Karpas-422 (cell line): ENCODE measurements at regions not wholly inside any gene's neighbourhood (a gene's known extent, or its start where the extent isn't known, plus 50 kb on each side); places are given as distances from the start of the nearest gene placed in this dataset.

Experiments
- DNase-seq: peaks from one replicate; pipeline ENCODE4 v3.0.0-alpha.2; 2015
- H2AFZ ChIP-seq: fragments of 200-600 bp; sonication (generic); 2 replicates; pipeline ENCODE4 v1.6.1; 2014; ENCODE audit warnings: antibody characterized with exemption, low read length, mixed read lengths
- H3K27ac ChIP-seq: fragments of 200-600 bp; sonication (generic); 2 replicates; pipeline ENCODE4 v1.5.1; 2014; ENCODE audit warnings: mild to moderate bottlenecking, low read length, moderate library complexity
- H3K27me3 ChIP-seq: fragments of 200-600 bp; sonication (generic); 2 replicates; pipeline ENCODE4 v1.6.1; 2014; ENCODE audit warnings: low read length, mixed read lengths
- H3K36me3 ChIP-seq: fragments of 200-600 bp; sonication (generic); 2 replicates; pipeline ENCODE4 v1.6.1; 2014; ENCODE audit warnings: low read length, mixed read lengths; ENCODE audit not compliant: insufficient read depth
- H3K4me1 ChIP-seq: fragments of 200-600 bp; sonication (generic); 2 replicates; pipeline ENCODE4 v1.6.1; 2014; ENCODE audit warnings: mild to moderate bottlenecking, low read length, mixed read lengths
- H3K4me2 ChIP-seq: fragments of 200-600 bp; sonication (generic); 2 replicates; pipeline ENCODE4 v1.6.1; 2014; ENCODE audit warnings: low read length, low read depth, mild to moderate bottlenecking; ENCODE audit not compliant: poor library complexity, severe bottlenecking
- H3K4me3 ChIP-seq: fragments of 200-600 bp; sonication (generic); 2 replicates; pipeline ENCODE4 v1.5.1; 2014; ENCODE audit warnings: mild to moderate bottlenecking, antibody characterized with exemption, low read length, mixed read lengths
- H3K79me2 ChIP-seq: fragments of 200-600 bp; sonication (generic); 2 replicates; pipeline ENCODE4 v1.6.1; 2014; ENCODE audit warnings: mild to moderate bottlenecking, low read length, mixed read lengths
- H3K9ac ChIP-seq: fragments of 200-600 bp; sonication (generic); 2 replicates; pipeline ENCODE4 v1.6.0; 2014; ENCODE audit warnings: low read length
- H3K9me2 ChIP-seq: fragments of 200-600 bp; sonication (generic), shearing (Covaris generic); replicated peaks from 2 replicates; pipeline ENCODE4 v1.6.0; 2014; ENCODE audit warnings: mild to moderate bottlenecking, low read length, moderate library complexity; ENCODE audit not compliant: insufficient read depth
- H3K9me3 ChIP-seq: fragments of 300-700, 200-600 bp; sonication (generic); 2 replicates; pipeline ENCODE4 v1.6.1; 2014; ENCODE audit warnings: low read length, mixed read lengths
- H4K20me1 ChIP-seq: fragments of 200-600 bp; sonication (generic); 2 replicates; pipeline ENCODE4 v1.6.1; 2014; ENCODE audit warnings: mild to moderate bottlenecking, antibody characterized with exemption, low read length, low read depth; ENCODE audit not compliant: insufficient read depth

GRCh38 chr16:79772784-79773183 is 172.2 kb upstream of the MAF start:
- Histone ChIP-seq H3K4me3 (no peak overlapping the region), H3K27ac (no peak overlapping the region), H3K36me3 (no peaks in the 10 kb centered on the region), H3K4me1 (no peaks in the 10 kb centered on the region), H3K9ac (no peak overlapping the region), H3K4me2 (no peak overlapping the region), H3K9me3 (no peaks in the 10 kb centered on the region), H4K20me1 (no peaks in the 10 kb centered on the region), H3K79me2 (no peaks in the 10 kb centered on the region), H3K27me3 (no peaks in the 10 kb centered on the region), H2AFZ (no peak overlapping the region), H3K9me2 (no peaks in the 10 kb centered on the region)
- no peak for DNase-seq

GRCh38 chr16:79772048-79772447 is 171.5 kb upstream of the MAF start:
- H3K79me2 ChIP-seq = no peaks in the 10 kb centered on the region
- DNase-seq = no peak
- H3K9me2 ChIP-seq = no peaks in the 10 kb centered on the region
- H3K4me1 ChIP-seq = no peaks in the 10 kb centered on the region
- H3K4me3 ChIP-seq = no peak overlapping the region
- H3K36me3 ChIP-seq = no peaks in the 10 kb centered on the region
- H3K4me2 ChIP-seq = no peak overlapping the region
- H3K9me3 ChIP-seq = no peaks in the 10 kb centered on the region
- no peak overlapping the region for H3K9ac ChIP-seq
- H3K27me3 ChIP-seq = no peaks in the 10 kb centered on the region
- no peak overlapping the region for H3K27ac ChIP-seq
- H4K20me1 ChIP-seq = no peaks in the 10 kb centered on the region
- no peak overlapping the region for H2AFZ ChIP-seq

DNA sequence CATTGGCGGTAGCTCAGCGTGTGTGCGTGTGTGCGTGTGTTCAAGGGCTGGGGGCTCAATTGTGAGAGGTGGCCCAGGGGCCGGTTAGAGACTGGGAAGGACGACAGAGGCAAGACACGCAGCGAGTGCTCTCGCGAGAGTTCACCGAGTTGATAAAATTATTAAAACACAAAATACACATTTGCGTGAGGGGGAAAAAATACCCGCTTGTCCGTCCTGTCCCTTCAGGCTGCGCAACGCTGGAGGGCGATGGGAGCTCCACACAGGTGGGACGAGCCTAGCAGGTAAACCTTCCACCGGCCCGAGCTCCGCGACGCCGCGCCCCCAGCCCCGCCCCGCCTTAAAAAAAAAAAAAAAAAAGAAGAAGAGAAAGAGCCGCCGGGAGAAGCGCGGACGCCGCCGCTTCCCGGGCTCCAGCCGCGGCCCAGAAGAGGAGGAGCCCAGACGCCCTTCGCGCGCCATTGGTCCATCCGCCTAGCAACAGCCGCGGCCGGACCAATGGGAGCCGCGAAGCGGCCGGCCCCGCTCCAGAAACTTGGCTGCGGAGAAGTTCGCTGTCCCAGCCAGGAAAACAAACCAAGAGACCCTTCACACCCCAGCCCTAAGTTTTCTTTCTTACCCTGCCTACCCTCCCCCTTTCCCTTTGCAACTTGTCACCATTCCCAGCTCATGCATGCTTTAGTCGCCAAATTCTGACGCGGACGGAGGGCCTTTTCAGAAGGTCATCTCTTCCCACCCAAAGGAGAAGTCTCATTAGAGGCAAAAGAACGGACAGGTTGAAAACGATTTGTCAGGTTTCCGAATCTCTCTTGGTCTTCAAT is 169.9 kb upstream of the MAF start:
- no peak for DNase-seq
- H3K4me1 ChIP-seq = no peaks in the 10 kb centered on the region
- H3K4me3 ChIP-seq = no peak overlapping the region
- no peak overlapping the region for H3K27ac ChIP-seq
- no peaks in the 10 kb centered on the region for H3K27me3 ChIP-seq
- no peaks in the 10 kb centered on the region for H3K9me3 ChIP-seq
- H2AFZ ChIP-seq = no peak overlapping the region
- no peaks in the 10 kb centered on the region for H3K79me2 ChIP-seq
- H3K4me2 ChIP-seq = no peak overlapping the region
- H4K20me1 ChIP-seq = no peaks in the 10 kb centered on the region
- H3K9ac ChIP-seq = no peak overlapping the region
- no peaks in the 10 kb centered on the region for H3K9me2 ChIP-seq
- no peaks in the 10 kb centered on the region for H3K36me3 ChIP-seq

DNA sequence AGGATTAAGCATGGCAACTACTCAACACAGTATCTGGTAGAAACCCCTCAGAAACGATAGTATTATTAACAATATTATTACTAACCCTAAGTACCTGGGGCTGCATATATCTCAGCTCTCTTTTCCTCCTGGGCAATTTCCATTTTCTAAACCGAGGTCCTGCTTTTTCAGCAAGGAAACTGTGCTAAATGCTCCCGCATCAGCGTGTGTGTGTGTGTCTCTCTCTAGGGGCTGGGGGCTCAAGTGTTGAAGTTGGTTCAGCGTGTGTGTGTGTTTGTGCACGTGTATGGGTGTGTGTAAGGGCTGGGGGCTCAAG is 169.3 kb upstream of the MAF start:
- no peak overlapping the region for H3K4me3 ChIP-seq
- H2AFZ ChIP-seq = no peak overlapping the region
- DNase-seq = no peak
- H3K27ac ChIP-seq = no peak overlapping the region
- H3K27me3 ChIP-seq = no peaks in the 10 kb centered on the region
- no peaks in the 10 kb centered on the region for H3K9me3 ChIP-seq
- H3K9ac ChIP-seq = no peak overlapping the region
- no peaks in the 10 kb centered on the region for H3K36me3 ChIP-seq
- no peaks in the 10 kb centered on the region for H3K4me1 ChIP-seq
- no peaks in the 10 kb centered on the region for H4K20me1 ChIP-seq
- H3K4me2 ChIP-seq = no peak overlapping the region
- H3K9me2 ChIP-seq = no peaks in the 10 kb centered on the region
- H3K79me2 ChIP-seq = no peaks in the 10 kb centered on the region

DNA sequence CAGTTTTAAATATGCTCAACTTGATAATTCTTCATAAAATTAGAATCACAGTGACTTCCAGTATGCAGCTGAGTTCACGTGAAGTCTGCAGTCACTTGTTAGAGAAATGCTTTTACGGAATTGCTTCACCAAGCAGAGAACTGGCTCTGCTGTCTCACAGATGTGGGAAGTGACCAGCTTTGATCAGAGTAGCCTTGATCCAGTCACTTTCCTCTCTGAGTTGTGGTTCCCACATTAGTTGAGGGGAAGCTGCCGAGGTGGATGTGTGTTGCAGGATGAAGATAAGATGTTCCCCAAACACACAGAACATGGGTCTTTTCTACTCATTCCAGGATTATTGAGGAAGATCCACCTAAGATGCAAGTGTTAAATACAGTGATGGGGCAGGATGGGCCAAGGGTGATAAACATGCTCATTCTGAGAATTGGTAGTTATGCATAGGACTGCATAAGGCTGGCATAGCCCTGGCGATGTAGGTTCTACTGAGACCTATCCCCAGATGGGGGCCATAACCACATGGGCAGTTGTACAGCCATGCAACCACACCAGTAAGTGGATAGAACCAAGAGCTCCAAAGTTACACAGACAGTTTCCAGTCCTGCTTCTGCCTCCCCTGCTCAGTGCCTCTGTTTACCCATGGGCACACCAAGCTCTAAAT is 168.9 kb upstream of the MAF start:
- Histone ChIP-seq H3K27me3 (no peaks in the 10 kb centered on the region), H3K9me2 (no peaks in the 10 kb centered on the region), H3K9me3 (no peaks in the 10 kb centered on the region), H3K9ac (no peak overlapping the region), H3K4me2 (no peak overlapping the region), H4K20me1 (no peaks in the 10 kb centered on the region), H3K27ac (no peak overlapping the region), H3K36me3 (no peaks in the 10 kb centered on the region), H3K4me3 (no peak overlapping the region), H3K4me1 (no peaks in the 10 kb centered on the region), H2AFZ (no peak overlapping the region), H3K79me2 (no peaks in the 10 kb centered on the region)
- DNase-seq = no peak

DNA sequence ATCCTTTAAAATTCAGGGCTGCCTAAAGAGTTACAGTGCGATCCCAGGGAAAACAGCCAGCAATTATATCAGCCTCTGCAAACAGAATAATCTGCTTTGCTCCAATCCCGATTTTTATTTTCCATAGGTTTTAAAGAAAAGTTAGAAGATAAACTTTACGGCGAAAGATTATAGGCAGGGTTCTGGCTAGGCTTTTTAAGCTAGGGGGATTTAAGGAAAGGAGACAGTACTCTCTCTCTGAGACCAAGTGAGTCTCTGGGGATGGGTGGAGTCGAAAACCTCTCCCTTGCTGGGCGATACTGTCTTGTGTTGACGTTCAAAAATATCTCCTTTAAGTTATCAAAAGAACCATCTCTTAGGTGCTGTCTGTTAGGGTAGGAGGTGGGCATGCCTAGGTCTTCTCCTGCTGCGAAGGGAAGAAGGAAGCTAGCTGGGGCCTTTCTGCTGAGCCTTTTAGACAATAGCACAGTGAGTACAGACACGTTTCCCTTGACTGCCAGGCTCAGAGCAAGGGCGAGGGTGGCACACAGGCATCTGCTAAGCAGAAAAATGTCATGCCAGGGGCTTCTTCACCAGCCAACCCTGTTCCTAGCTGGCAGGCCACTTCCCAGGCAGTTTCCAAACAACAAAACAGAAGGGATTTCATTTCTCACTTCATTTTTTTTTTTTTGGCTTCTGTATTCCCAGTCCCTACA is 167.9 kb upstream of the MAF start:
- Histone ChIP-seq H3K27ac (no peak overlapping the region), H3K36me3 (no peaks in the 10 kb centered on the region), H3K4me2 (no peak overlapping the region), H2AFZ (no peak overlapping the region), H4K20me1 (no peaks in the 10 kb centered on the region), H3K79me2 (no peaks in the 10 kb centered on the region), H3K9ac (no peak overlapping the region), H3K27me3 (no peaks in the 10 kb centered on the region), H3K9me2 (no peaks in the 10 kb centered on the region), H3K9me3 (no peaks in the 10 kb centered on the region), H3K4me3 (no peak overlapping the region), H3K4me1 (no peaks in the 10 kb centered on the region)
- no peak for DNase-seq

DNA sequence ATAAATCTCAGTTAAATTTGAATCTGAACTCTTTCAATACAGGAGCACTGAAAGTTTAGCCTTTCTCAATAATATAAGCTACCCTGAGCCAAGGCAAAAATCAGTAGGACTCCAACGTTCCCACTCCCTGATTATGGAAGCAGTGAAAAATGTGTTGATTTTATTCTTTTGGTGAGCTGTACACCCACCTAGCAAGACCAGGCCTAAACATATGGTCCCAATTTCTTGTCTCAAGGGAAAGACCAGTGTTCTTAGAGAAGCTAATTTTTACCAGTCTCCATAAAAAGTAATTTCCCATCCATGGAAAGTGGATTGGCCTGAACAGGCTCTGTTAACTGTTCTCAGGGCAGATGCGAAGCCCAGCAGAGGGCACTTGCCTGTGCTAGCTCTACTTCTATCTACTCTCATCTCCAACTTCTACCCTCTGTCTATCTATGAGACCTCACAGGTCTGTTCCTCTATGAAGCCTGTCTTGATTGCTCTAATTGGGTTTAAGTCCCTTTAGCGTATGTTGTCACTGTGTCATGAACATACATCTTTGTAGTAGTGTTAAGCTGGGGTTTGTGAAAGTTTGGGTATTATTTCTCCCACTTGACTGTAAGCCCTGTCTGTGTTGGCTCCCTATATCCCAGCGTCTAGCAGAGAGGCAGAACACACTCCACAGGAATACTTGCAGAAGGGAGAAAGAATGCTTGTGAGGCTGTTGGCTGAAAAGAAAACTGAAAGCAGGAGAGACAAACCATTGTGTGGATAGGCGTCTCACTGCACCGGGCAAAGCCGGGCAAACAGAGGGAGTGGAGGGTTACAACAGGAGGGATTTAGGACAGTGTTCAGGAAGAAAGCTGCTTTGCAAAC is 167.1 kb upstream of the MAF start:
- no peak overlapping the region for H3K9ac ChIP-seq
- no peak for DNase-seq
- H3K79me2 ChIP-seq = no peaks in the 10 kb centered on the region
- H3K27ac ChIP-seq = no peak overlapping the region
- no peak overlapping the region for H3K4me3 ChIP-seq
- H3K27me3 ChIP-seq = no peaks in the 10 kb centered on the region
- no peaks in the 10 kb centered on the region for H3K36me3 ChIP-seq
- H3K9me2 ChIP-seq = no peaks in the 10 kb centered on the region
- no peaks in the 10 kb centered on the region for H3K9me3 ChIP-seq
- H3K4me2 ChIP-seq = no peak overlapping the region
- no peaks in the 10 kb centered on the region for H4K20me1 ChIP-seq
- H2AFZ ChIP-seq = no peak overlapping the region
- no peaks in the 10 kb centered on the region for H3K4me1 ChIP-seq

GRCh38 chr16:79765901-79766394 is 165.4 kb upstream of the MAF start:
- H3K36me3 ChIP-seq = no peaks in the 10 kb centered on the region
- no peaks in the 10 kb centered on the region for H3K9me3 ChIP-seq
- H4K20me1 ChIP-seq = no peaks in the 10 kb centered on the region
- no peak overlapping the region for H2AFZ ChIP-seq
- no peak for DNase-seq
- H3K27me3 ChIP-seq = no peaks in the 10 kb centered on the region
- no peaks in the 10 kb centered on the region for H3K9me2 ChIP-seq
- H3K4me3 ChIP-seq = no peak overlapping the region
- no peak overlapping the region for H3K4me2 ChIP-seq
- no peak overlapping the region for H3K9ac ChIP-seq
- H3K79me2 ChIP-seq = no peaks in the 10 kb centered on the region
- H3K4me1 ChIP-seq = no peaks in the 10 kb centered on the region
- no peak overlapping the region for H3K27ac ChIP-seq
